CD4-positive, alpha-beta memory T cell (primary cell): ENCODE measurements at regions not wholly inside any gene's neighbourhood (a gene's known extent, or its start where the extent isn't known, plus 50 kb on each side); places are given as distances from the start of the nearest gene placed in this dataset.

Source experiments
- CTCF ChIA-PET: fragments of 350-600 bp; sonication (Branson Sonifier 250); formaldehyde crosslinking; loops from one replicate; lab custom pipeline; 2021; ENCODE audit warnings: inconsistent platforms; ENCODE audit not compliant: partially characterized antibody; lab: Charles Lee
- POLR2A ChIA-PET: fragments of 350-600 bp; sonication (Branson Sonifier 250); formaldehyde crosslinking; loops from one replicate; lab custom pipeline; 2021; ENCODE audit not compliant: partially characterized antibody; lab: Charles Lee
- DNase-seq, 5 donors: peaks; one replicate each; pipeline versions ENCODE4 v3.0.0 to v3.0.0-alpha.2; 2020 to 2022; ENCODE audit warnings: mixed read lengths in 1 of 5
- H3K27ac ChIP-seq: one replicate; pipeline ENCODE4 v1.7.0; 2013; ENCODE audit warnings: low read depth, low read length
- H3K27me3 ChIP-seq: 2 replicates; pipeline ENCODE4 v1.7.0; 2013; ENCODE audit warnings: mild to moderate bottlenecking, low read length, moderate library complexity; ENCODE audit not compliant: insufficient read depth
- H3K36me3 ChIP-seq: 2 replicates; pipeline ENCODE4 v1.7.0; 2013; ENCODE audit warnings: mild to moderate bottlenecking, low read length, moderate library complexity; ENCODE audit not compliant: insufficient read depth
- H3K4me1 ChIP-seq: 2 replicates; pipeline ENCODE4 v1.7.0; 2013; ENCODE audit warnings: mild to moderate bottlenecking, low read length, moderate library complexity; ENCODE audit not compliant: insufficient read depth
- H3K4me3 ChIP-seq, 2 donors: one replicate each; pipeline ENCODE4 v1.7.0; 2013; ENCODE audit warnings: low read length in 2 of 2, mild to moderate bottlenecking in 1 of 2
- H3K9me3 ChIP-seq, 2 donors: one replicate each; pipeline ENCODE4 v1.7.0; 2013; ENCODE audit warnings: low read length in 2 of 2, control low read depth in 1 of 2; ENCODE audit not compliant: control insufficient read depth in 1 of 2
- H3K27ac Mint-ChIP-seq, 7 donors: one replicate each; pipeline ENCODE4 v1.8.0; 2020 to 2021; ENCODE audit warnings: mixed read lengths in 7 of 7, mild to moderate bottlenecking in 6 of 7, inconsistent platforms in 3 of 7, moderate library complexity in 3 of 7
- H3K27me3 Mint-ChIP-seq, 2 donors: one replicate each; pipeline ENCODE4 v1.8.0; 2020 to 2021; ENCODE audit warnings: mixed read lengths in 2 of 2
- H3K36me3 Mint-ChIP-seq, 2 donors: one replicate each; pipeline ENCODE4 v1.8.0; 2020 to 2021; ENCODE audit warnings: mixed read lengths in 2 of 2, inconsistent platforms in 1 of 2, mild to moderate bottlenecking in 1 of 2
- H3K4me1 Mint-ChIP-seq, 4 donors: one replicate each; pipeline ENCODE4 v1.8.0; 2020 to 2021; ENCODE audit warnings: mixed read lengths in 4 of 4, mild to moderate bottlenecking in 1 of 4
- H3K4me3 Mint-ChIP-seq, 8 donors: one replicate each; pipeline ENCODE4 v1.8.0; 2020 to 2021; ENCODE audit warnings: mixed read lengths in 8 of 8, mild to moderate bottlenecking in 7 of 8, moderate library complexity in 6 of 8, inconsistent platforms in 3 of 8
- H3K9me3 Mint-ChIP-seq, 8 donors: one replicate each; pipeline ENCODE4 v1.8.0; 2020 to 2021; ENCODE audit warnings: mixed read lengths in 8 of 8, mild to moderate bottlenecking in 5 of 8, inconsistent platforms in 3 of 8, moderate library complexity in 1 of 8
- intact Hi-C: fragments of 100-400 bp; cut with micrococcal nuclease; formaldehyde crosslinking; loops from one replicate; pipeline ENCODE4 v1.15.1; 2023

DNA sequence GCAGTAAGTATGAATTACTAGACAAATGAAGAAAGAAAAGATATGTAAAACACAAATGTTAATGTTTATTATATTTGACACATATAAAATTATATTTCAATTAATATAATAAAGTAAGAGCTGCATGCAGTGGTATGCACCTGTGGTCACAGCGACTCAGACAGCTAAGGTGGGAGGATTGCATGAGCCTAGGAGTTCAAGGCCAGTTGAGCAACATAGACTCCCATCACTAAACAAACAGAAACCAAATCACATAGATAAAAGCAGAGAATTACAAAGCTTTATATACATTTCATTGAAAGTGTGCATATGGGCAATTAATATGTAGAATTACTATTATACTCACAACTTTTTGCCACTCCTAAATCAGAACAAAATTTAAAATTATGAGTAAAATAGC lies 70.0 kb upstream of the HTATIP2 start:
- Mint-ChIP-seq H3K36me3 (no peaks in the 10 kb centered on the region), H3K9me3 (no peaks in the 10 kb centered on the region), H3K4me3 (no peak overlapping the region), H3K4me1 (no peaks in the 10 kb centered on the region), H3K27ac (no peak overlapping the region), H3K27me3 (peaks cover 5 to 7% of the 10 kb centered on the region in 2 donors)
- H3K4me3 ChIP-seq: no peak overlapping the region
- CTCF ChIA-PET: no interaction called here
- no peaks in the 10 kb centered on the region for H3K4me1 ChIP-seq
- no peaks in the 10 kb centered on the region for H3K27me3 ChIP-seq
- no peak overlapping the region for H3K27ac ChIP-seq
- DNase-seq: no peak
- POLR2A ChIA-PET: no interaction called here
- no peaks in the 10 kb centered on the region for H3K36me3 ChIP-seq
- no peaks in the 10 kb centered on the region for H3K9me3 ChIP-seq
- intact Hi-C loops: no loop called here

GRCh38 chr11:20289732-20290131 lies 73.8 kb upstream of the HTATIP2 start:
- Mint-ChIP-seq H3K9me3 (peaks cover 0 to 2% (median 0%) of the 10 kb centered on the region in 8 donors), H3K4me1 (no peaks in the 10 kb centered on the region), H3K27me3 (peaks cover 6 to 10% of the 10 kb centered on the region in 2 donors), H3K36me3 (no peaks in the 10 kb centered on the region), H3K27ac (no peak overlapping the region), H3K4me3 (no peak overlapping the region)
- Histone ChIP-seq H3K9me3 (no peaks in the 10 kb centered on the region), H3K4me3 (no peak overlapping the region), H3K27me3 (no peaks in the 10 kb centered on the region), H3K36me3 (no peaks in the 10 kb centered on the region), H3K27ac (no peak overlapping the region), H3K4me1 (no peaks in the 10 kb centered on the region)
- CTCF ChIA-PET: no interaction called here
- POLR2A ChIA-PET: no interaction called here
- intact Hi-C loops: no loop called here
- DNase-seq: no peak

- Mint-ChIP-seq H3K36me3 (no peaks in the 10 kb centered on the region), H3K4me1 (no peaks in the 10 kb centered on the region), H3K27me3 (peaks cover under 1 to 9% of the 10 kb centered on the region in 2 donors), H3K4me3 (no peak overlapping the region), H3K9me3 (peaks cover 0 to 9% (median 4%) of the 10 kb centered on the region in 8 donors), H3K27ac (no peak overlapping the region)
- Histone ChIP-seq H3K27me3 (no peaks in the 10 kb centered on the region), H3K4me3 (no peak overlapping the region), H3K36me3 (no peaks in the 10 kb centered on the region), H3K27ac (no peak overlapping the region), H3K9me3 (no peaks in the 10 kb centered on the region), H3K4me1 (no peaks in the 10 kb centered on the region)
- CTCF ChIA-PET: no interaction called here
- DNase-seq: no peak
- POLR2A ChIA-PET: no interaction called here
- intact Hi-C loops: no loop called here
Observed at GRCh38 chr11:20283475-20283874, 80.0 kb upstream of the HTATIP2 start.

DNA sequence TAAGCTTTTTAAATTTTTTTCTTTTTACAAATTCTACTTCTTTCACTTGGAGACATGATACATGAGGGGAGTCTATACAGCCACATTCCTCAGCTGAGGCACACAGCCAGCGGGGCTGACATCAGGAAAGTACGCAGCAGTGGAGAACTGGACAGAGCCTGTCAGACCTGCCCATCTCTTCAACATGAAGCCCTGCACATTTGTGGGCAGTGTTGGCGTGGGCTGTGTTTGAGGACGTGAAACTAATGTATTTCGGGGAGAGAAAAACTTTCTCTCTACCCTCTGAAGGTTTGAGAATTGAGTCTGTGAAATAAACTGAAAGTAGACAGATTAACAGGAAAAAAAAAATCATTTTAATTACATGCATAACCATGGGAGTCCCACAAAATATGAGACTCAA lies 84.8 kb upstream of the HTATIP2 start:
- Mint-ChIP-seq H3K9me3 (peaks cover 0 to 4% (median under 1%) of the 10 kb centered on the region in 8 donors), H3K4me3 (no peak overlapping the region), H3K4me1 (no peaks in the 10 kb centered on the region), H3K27ac (no peak overlapping the region), H3K27me3 (peaks cover 4 to 13% of the 10 kb centered on the region in 2 donors), H3K36me3 (no peaks in the 10 kb centered on the region)
- Histone ChIP-seq H3K27me3 (no peaks in the 10 kb centered on the region), H3K36me3 (no peaks in the 10 kb centered on the region), H3K4me1 (no peaks in the 10 kb centered on the region), H3K4me3 (no peak overlapping the region), H3K27ac (no peak overlapping the region), H3K9me3 (no peaks in the 10 kb centered on the region)
- intact Hi-C loops: no loop called here
- DNase-seq: no peak
- CTCF ChIA-PET: no interaction called here
- POLR2A ChIA-PET: no interaction called here

GRCh38 chr11:20277014-20277413 lies 86.5 kb upstream of the HTATIP2 start:
- Mint-ChIP-seq H3K4me1 (no peaks in the 10 kb centered on the region), H3K27me3 (peaks cover 4 to 13% of the 10 kb centered on the region in 2 donors), H3K9me3 (no peaks in the 10 kb centered on the region), H3K27ac (no peak overlapping the region), H3K36me3 (no peaks in the 10 kb centered on the region), H3K4me3 (no peak overlapping the region)
- H3K4me3 ChIP-seq: no peak overlapping the region
- no peaks in the 10 kb centered on the region for H3K36me3 ChIP-seq
- POLR2A ChIA-PET: no interaction called here
- H3K9me3 ChIP-seq: no peaks in the 10 kb centered on the region
- CTCF ChIA-PET: no interaction called here
- no peaks in the 10 kb centered on the region for H3K27me3 ChIP-seq
- DNase-seq: no peak
- intact Hi-C loops: no loop called here
- H3K27ac ChIP-seq: no peak overlapping the region
- H3K4me1 ChIP-seq: no peaks in the 10 kb centered on the region

GRCh38 chr11:20275987-20276965 lies 87.2 kb upstream of the HTATIP2 start:
- H3K27ac Mint-ChIP-seq: no peak overlapping the region
- POLR2A ChIA-PET: no interaction called here
- intact Hi-C loops: no loop called here
- CTCF ChIA-PET: no interaction called here
- no peak for DNase-seq
- H3K4me1 Mint-ChIP-seq: no peaks in the 10 kb centered on the region
- H3K9me3 ChIP-seq: no peaks in the 10 kb centered on the region
- no peaks in the 10 kb centered on the region for H3K4me1 ChIP-seq
- H3K9me3 Mint-ChIP-seq: no peaks in the 10 kb centered on the region
- peaks cover 6 to 13% of the 10 kb centered on the region in 2 donors for H3K27me3 Mint-ChIP-seq
- no peak overlapping the region for H3K4me3 Mint-ChIP-seq
- H3K27me3 ChIP-seq: no peaks in the 10 kb centered on the region
- no peak overlapping the region for H3K4me3 ChIP-seq
- no peaks in the 10 kb centered on the region for H3K36me3 ChIP-seq
- no peaks in the 10 kb centered on the region for H3K36me3 Mint-ChIP-seq
- H3K27ac ChIP-seq: no peak overlapping the region

DNA sequence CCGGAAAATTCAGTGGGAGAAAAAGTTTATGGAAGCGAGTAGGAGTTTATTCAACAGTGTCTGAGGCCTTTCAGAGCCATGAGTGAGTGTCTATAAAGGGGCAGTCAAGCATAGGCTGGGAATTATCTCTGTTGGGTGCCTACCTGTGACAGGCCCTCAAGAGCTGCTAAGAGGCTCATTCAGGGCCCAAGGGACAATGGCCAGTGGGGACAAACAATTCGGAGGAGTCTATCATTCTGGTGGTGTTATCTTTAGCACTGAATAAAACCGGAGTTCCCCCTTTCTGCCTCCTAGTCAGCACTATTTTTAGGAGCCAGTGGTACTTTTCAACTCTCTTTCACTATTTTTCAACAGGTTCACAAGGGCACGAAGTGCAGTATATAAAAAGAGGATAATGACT lies 89.5 kb upstream of the HTATIP2 start:
- Histone ChIP-seq H3K36me3 (no peaks in the 10 kb centered on the region), H3K4me3 (no peak overlapping the region), H3K9me3 (no peaks in the 10 kb centered on the region), H3K4me1 (no peaks in the 10 kb centered on the region), H3K27ac (no peak overlapping the region), H3K27me3 (no peaks in the 10 kb centered on the region)
- Mint-ChIP-seq H3K36me3 (no peaks in the 10 kb centered on the region), H3K9me3 (no peaks in the 10 kb centered on the region), H3K4me1 (no peaks in the 10 kb centered on the region), H3K4me3 (no peak overlapping the region), H3K27ac (no peak overlapping the region), H3K27me3 (peaks cover 8 to 10% of the 10 kb centered on the region in 2 donors)
- ChIA-PET POLR2A (no interaction called here), CTCF (no interaction called here)
- no peak for DNase-seq
- intact Hi-C loops: no loop called here
